ENCODE measurements at regions not wholly inside any gene's neighbourhood (a gene's known extent, or its start where the extent isn't known, plus 50 kb on each side); places are given as distances from the start of the nearest gene placed in this dataset.
A peak's percentile ranks its signal among the peaks of the same experiment; 100 is the strongest.

- no peak for DNase-seq
These were observed 170.8 kb upstream of the MITF start for GRCh38 chr3:69568458-69568857.

GRCh38 chr3:69567710-69568052 is 171.6 kb upstream of the MITF start:
- no peak for DNase-seq

- no peak for DNase-seq
These were observed 172.1 kb upstream of the MITF start for GRCh38 chr3:69567023-69567709.

GRCh38 chr3:69566275-69566674 is 173.0 kb upstream of the MITF start:
- no peak for DNase-seq

- DNase-seq: no peak
These were observed 173.9 kb upstream of the MITF start for GRCh38 chr3:69565316-69565715.

- no peak for DNase-seq
These were observed 175.3 kb upstream of the MITF start for GRCh38 chr3:69563981-69564380.

- DNase-seq: no peak
These were observed 176.1 kb upstream of the MITF start for GRCh38 chr3:69563151-69563550.

GRCh38 chr3:69562020-69562419 is 176.1 kb upstream of the FRMD4B start:
- DNase-seq: no peak

- DNase-seq: no peak
These were observed 174.9 kb upstream of the FRMD4B start for GRCh38 chr3:69560818-69561217.

GRCh38 chr3:69560116-69560515 is 174.2 kb upstream of the FRMD4B start:
- no peak for DNase-seq

GRCh38 chr3:69558912-69559311 is 173.0 kb upstream of the FRMD4B start:
- no peak for DNase-seq

GRCh38 chr3:69554576-69554975 is 168.7 kb upstream of the FRMD4B start:
- DNase-seq: no peak

GRCh38 chr3:69553888-69554287 is 168.0 kb upstream of the FRMD4B start:
- no peak for DNase-seq

GRCh38 chr3:69547461-69547880 is 161.6 kb upstream of the FRMD4B start:
- no peak for DNase-seq

- no peak for DNase-seq
These were observed 157.0 kb upstream of the FRMD4B start for GRCh38 chr3:69542805-69543429.

- peak; percentile 35 for DNase-seq
These were observed 156.4 kb upstream of the FRMD4B start for GRCh38 chr3:69542089-69542804.

GRCh38 chr3:69541711-69542088 is 155.8 kb upstream of the FRMD4B start:
- DNase-seq: no peak

GRCh38 chr3:69540706-69541581 is 155.1 kb upstream of the FRMD4B start:
- DNase-seq: no peak

GRCh38 chr3:69539134-69539533 is 153.2 kb upstream of the FRMD4B start:
- DNase-seq: no peak

- no peak for DNase-seq
These were observed 152.4 kb upstream of the FRMD4B start for GRCh38 chr3:69538281-69538680.

- DNase-seq: no peak
These were observed 150.6 kb upstream of the FRMD4B start for GRCh38 chr3:69536306-69537020.

GRCh38 chr3:69535613-69536012 is 149.7 kb upstream of the FRMD4B start:
- DNase-seq: no peak
